ENCODE measurements at regions not wholly inside any gene's neighbourhood (a gene's known extent, or its start where the extent isn't known, plus 50 kb on each side); places are given as distances from the start of the nearest gene placed in this dataset.

DNA sequence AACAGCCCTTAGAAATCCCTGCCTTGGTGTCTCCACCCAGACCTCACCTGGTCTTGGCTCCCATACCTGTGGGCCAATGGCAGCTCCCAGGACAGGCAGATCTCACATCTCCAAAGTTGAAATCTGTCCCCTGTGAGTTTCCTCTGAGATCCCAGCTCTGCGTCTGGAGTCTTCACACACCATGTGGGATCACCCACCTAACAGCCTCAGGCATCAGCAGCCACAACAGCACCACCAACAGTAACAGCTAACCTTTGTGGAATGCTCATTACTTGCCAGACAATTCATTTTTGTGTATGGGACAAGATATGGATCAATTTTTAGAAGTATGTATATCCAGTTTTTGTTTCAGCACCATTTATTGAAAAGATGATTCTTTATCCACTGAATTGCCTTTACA, 523.2 kb downstream of the MATN1 start:
- DNase-seq (ENCODE audit: low read depth in 2 of 2): no peak

DNA sequence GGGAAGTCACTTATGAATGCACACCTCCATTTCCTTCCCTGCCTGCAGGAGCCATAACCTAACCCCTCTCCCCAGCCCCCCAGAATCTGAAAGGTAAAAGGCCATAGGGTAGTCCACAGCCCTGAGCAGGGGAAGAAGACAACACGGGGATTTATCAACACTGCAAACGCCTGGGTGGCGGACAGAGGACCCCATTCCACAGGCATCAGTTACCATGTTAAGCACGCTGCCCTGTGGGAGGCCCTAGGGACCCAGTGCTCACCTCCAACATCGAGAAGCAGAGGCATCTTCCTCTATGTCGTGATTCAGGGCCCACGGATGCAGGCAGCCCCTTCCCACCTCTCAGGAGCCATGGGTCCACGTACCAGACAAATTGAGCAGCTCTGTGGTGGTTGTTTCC, 523.8 kb downstream of the MATN1 start:
- no peak for DNase-seq (ENCODE audit: low read depth in 2 of 2)

DNA sequence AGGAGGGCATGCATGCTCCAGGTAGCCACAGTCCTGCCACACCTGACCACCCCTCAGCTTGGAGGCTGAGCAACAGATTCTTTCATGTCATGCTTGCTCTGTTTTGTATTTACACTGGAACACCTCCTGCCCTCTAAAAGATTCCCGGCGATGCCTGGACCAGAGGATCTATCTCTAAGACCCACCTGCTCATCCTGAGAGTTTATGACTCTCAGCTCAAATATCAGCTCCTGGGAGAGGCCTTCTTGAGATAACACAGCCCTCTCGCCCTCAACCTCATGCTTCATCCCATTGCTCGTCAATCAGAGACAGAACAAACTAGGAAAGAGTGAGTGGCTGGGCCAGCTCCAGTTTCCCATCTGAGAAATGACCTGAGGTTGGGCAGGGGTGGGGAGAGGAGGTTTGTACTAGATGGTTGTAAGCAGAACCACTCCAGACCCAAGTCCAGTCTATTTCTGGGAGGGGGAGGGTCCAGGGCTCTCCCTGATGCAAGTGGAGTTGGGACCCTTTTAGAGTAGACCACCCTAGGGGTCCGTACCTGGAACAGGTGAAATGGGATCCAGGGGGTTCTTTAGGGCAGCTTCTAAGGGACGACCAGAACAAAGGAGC, 524.5 kb downstream of the MATN1 start:
- no peak for DNase-seq (ENCODE audit: low read depth in 2 of 2)

DNA sequence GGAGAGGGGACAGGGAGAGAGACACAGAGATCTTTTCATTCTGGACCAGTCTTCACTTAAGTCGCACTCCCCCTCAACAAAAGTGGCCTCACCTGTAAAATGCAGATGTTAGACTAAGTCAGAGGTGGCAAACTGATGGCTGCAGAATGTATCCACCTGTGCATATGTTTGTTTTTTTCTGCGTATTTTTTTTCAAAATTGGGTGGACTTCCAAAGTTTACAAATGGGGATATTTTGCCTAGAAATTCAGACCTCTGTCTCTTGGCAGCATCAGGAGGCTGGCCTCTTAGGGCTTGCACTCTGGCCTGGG, 525.0 kb downstream of the MATN1 start:
- no peak for DNase-seq (ENCODE audit: low read depth in 2 of 2)

DNA sequence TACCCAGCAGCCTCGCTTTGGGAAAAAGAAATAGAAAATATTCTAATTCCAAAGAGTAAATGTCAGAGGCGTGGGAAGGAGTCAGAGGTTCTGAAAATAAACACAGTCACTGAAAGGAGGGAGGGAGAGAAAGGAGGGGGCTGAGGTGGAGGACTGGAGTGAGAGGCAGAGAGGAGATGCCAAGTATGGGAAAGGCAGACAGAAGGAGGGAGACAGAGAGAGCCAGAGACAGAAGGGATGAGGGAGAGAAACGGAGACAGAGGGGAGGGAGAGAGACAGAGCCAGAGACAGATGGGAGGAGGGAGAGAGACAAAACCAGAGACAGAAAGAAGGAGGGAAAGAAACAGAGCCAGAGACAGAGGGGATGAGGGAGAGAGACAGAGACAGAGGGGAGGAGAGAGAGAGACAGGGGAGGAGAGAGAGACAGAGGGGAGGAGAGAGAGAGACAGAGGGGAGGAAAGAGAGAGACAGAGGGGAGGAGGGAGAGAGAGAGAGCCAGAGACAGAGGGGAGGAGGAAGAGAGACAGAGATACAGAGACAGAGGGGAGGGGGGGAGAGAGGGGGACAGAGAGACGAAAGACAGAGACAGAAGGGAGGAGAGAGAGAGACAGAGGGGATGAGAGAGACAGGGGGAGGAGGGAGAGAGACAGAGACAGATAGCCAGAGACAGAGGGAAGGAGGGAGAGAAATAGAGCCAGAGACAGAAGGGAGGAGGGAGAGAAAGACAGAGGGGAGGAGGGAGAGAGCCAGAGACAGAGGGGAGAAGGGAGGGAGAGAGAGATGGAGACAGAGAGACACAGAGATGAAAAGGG, 525.5 kb downstream of the MATN1 start:
- no peak for DNase-seq (ENCODE audit: low read depth in 2 of 2)

DNA sequence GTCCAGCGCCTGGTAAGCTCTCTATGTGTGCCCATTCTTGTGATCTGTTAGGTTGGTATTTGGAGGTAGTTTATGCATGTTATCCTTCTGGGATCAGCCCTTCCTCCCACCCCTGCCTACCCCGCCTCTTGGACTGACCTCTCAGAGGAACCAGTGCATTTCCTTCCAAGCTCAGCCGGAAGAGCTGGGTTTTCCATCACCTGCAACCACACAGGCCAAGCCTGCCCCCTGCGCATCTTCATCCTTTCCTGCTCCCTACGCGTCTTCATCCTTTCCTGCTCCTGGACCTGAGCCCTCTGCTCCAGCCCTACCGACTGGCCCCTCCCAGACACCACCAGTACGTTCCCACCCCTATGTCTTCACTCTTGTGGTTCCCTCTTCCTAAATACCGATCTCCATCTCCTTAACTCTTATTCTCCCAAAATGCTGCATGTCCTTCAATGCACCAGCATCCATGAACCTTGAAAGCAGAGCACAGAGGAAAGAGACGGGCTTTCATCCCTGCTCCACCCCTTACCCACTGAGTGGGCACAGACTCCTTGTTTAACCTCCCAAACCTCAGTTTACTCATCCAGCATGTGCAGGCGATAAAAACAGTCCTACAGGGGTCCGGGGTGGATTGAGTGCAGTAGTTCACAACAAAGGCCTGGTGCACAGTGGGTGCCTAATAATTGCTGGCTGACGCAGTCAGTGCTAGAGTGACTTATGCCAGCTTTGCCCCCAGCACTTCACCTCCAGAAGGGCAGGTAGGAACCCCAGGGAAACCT, 526.3 kb downstream of the MATN1 start:
- no peak for DNase-seq (ENCODE audit: low read depth in 2 of 2)

DNA sequence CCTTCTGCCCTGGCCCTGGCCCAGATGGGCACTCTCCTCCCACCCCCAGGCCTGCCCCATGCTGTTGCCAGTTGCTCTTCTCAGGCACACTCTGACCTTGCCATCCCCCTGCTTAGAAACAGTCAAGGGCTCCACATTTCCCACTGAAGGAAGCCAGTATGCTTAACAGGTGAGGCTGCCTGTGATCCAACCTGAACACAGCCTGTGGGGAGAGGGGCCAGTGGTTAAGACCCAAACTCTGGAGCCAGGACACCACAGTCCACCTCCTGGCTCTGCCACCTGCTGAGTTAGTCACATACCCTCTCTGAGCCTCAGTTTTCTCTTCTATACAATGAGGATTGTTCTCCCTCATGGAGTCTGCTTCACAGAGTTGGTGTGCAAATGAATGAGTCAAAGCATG, 526.9 kb downstream of the MATN1 start:
- DNase-seq (ENCODE audit: low read depth in 2 of 2): no peak

DNA sequence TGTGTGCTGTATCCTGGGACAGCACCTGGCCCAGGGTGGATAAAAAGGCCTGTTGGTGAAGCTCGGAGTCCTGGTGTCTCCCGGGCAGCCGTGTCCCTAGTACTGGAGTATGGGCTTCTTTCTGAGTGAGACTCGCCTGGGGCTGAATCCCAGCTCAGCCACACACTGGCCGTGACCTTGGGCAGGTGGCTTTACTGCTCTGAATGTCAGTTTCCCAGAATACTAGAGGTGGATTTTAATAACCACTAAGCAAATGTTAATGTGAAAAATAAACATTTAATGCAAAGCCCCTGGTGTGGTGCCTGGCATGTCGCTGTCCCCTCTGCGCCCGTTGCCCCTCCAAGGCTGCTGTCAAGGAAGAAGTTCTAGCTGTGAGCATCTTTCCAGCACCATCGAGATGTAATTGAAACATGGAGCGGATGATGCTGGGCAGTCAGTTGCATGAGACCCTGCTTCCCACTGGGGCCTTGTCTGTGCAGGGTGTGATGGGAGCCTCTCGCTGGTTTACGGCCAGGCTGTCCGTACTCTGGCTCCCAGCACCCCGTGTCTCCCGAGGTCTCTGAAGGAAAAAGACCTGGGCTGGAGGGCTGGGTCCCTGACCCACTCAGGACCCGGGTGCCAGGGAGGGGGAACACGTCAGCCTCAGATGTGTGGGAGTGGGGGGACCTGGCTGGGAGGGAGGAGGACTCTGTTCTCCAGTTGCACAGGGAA, 527.8 kb downstream of the MATN1 start:
- DNase-seq (ENCODE audit: low read depth in 2 of 2): no peak

DNA sequence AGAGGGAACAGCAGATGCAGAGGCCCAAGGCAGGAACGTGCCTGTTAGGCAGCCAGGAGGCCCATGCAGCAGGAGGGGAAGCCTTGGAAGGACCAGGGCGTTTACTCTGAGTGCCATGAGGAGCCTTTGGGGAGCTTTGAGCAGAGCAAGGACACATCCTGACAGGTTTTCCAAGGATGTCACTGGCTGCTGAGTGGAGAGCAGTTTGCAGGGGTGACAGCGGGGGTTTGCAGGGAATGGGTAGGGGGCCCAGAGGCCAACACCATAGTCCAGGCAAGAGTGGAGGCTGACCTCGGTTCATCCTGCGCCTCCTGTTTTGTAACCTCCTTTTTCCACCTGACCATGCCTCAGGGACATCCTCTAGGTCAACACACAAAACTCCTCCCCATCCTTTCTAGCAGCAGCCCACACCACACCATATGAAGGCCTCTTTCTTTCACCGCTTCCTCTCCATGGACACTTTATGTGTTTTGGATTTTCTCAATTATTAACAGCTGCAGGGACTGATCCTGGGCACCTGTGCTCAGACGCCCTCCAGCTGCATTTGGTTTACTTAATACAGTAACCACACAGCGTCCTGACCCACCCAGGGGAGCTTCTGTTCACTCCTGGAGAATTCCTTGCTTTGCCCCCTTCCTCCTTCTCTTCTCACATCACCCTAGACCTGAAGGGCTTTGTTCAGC, 528.5 kb downstream of the MATN1 start:
- no peak for DNase-seq (ENCODE audit: low read depth in 2 of 2)

DNA sequence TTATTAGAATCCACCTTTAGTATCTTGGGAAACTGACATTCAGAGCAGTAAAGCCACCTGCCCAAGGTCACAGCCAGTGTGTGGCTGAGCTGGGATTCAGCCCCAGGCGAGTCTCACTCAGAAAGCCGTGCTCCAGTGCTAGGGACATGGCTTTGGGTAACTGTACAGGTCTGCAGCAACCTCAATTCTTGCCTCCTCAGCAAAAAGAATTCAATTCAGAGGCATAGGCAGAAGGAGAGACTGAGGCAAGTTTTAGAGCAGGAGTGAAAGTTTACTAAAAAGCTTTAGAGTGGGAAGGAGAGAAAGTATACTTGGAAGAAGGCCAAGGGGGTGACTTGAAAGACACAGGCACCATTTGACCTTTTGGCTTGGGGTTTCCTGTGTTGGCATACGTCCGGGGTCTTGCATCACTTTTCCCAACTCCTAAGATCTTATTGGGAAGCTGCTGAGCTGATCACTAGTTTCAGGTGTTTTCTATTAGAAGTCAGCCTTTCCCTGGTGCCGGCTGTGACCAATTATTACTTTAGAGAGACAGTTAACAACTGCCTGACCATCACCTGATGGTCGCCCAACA, 529.3 kb downstream of the MATN1 start:
- DNase-seq (ENCODE audit: low read depth in 2 of 2): no peak

DNA sequence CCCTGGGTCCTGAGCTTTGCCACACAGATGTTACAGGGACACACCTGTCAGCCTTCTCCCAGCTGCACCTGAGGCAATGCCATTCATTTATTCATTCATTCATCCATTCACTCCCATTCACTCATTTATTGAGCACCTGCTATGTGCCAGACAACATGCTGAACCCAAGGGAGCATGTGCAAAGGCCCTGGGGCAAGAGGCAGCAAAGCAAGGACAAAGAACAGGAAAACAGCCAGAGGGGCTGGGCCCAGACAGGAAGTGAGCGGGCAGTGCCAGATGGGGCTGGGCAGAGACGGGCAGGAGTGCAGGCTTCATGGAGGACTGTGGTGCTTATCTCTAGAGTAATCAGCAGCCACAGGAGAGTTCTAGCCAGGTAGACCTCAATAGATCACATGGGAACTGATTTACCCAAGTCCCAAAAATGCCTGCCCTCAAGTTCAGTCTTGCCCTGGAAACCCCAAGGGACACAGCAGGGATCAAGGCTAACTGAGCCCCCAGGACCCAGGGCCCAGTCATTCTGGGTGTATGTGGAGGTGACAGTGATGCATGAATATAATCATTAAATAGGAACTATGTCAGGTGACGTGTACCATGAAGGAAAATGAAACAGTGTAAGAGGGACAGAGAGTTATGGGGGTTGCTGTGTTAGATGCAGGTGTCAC, 530.3 kb downstream of the MATN1 start:
- DNase-seq (ENCODE audit: low read depth in 2 of 2): no peak

DNA sequence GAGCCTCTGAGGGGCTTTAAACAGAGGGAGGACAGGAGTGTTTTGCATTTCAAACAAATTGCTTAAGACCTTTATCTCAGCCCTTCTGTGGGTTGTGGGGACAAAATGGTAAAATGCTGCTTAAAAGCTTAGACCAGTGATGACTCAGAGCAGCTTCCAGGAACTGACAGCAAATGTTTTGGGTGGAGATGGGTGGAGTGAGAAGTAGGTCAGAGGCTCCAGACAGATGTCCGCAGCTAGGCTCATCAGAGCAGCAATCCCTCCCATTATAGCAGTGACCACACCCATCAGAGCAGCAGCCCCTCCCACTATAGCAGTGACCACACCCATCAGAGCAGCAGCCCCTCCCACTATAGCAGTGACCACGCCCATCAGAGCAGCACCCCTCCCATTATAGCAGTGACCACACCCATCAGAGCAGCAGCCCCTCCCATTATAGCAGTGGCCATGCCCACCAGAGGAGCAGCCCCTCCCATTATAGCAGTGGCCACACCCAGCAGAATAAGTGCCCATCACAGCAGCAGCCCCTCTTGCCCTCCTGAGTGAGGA, 532.2 kb downstream of the MATN1 start:
- DNase-seq (ENCODE audit: low read depth in 2 of 2): peak; percentile 7

DNA sequence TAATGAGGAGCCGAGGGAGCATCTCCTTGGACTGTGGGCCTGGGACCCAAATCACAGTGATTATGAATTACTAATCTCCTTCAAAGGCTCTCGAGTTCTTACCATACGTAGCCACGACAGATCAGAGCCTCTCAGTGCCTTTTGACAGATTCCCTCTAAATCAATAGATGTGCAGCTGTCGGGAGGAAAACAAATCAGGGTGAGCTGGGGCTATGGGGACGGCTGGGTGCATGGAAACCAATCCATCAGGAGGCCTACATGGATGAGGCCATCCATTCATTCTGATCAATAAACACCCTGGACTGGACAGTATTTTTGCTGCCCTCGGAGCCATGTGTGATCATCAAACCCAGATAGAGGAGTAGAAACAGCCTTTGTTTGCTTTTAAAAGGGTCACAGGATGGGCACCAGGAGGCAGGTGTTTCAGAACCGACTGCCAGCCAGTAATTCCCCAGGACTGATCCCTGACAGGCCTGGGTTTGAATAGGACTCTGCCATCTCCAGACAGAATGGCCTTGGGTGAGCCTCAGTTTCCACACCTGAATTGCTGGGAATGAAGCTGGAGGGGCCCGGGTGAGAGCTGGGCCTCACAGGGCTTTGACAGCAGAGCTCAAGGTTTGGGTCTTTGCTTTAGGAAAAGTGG, 532.8 kb downstream of the MATN1 start:
- DNase-seq (ENCODE audit: low read depth in 2 of 2): no peak

DNA sequence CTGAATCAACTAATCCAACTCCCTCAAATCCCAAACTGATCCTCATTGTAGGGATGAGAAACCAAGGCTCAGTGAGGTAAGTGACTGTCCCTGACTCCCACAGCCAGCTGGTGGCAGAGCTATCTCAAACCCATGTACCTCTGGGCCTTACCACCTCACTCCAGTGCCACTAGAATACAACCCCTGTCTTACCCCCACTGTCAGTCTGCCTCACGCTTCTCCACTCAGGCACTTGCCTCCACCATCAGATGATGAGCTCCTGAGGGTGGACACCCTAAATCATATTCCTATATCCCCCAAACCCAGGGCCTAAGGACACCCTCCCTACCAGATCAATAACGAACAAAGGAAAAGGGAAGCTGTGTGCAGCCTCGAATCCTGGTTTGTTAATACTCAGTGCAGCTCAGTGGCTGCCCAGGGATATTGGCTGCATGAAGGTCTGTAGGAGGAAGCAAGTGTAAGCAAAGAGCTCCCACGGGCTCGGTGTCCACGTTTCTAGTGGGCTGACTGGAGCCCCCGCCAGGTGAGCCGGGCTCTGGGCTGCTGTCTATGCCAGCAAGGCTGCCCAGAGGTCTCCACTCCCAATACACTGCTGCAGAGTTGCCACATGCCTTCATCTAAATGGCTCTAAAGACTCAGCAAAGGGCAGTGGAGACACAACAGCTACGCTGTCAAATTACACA, 533.4 kb downstream of the MATN1 start:
- no peak for DNase-seq (ENCODE audit: low read depth in 2 of 2)

DNA sequence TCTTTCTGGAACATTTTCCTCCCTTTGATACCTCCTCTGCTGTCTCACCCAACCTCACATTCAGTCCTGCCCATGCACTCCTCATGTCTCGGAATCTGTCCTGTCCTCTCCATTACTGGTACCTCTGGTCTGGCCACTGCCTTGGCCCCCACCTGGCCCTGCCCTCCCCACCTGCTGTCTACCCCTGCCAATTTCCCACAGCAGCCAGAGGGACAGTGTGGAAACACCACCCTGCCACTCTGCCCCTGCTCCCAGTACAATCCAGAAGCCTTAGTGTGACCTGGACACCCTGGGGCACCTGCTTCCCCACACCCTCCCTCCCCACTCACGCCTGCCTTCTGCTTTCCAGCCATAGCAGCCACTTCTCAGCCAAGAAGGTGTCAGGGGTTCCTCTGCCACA, 534.4 kb downstream of the MATN1 start:
- DNase-seq (ENCODE audit: low read depth in 2 of 2): no peak

DNA sequence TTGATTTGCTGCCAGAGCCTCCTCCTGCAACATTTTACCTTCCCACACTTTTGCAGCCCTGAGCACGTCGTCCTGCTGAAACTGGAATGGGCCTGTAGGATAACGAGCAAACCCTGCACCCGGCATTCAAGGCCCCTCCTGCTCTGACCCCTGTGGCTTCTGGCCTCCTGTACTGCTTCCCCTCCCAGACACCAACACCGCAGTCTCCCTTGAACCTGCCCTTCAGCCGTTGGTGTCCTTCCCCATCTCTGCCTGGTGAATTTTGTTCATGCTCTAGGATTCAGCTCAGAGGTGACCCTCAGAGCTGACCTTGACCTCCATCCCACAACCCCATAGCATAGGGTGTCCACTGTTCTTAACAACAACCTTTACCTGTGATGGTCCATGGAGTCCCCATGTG, 535.1 kb downstream of the MATN1 start:
- no peak for DNase-seq (ENCODE audit: low read depth in 2 of 2)

DNA sequence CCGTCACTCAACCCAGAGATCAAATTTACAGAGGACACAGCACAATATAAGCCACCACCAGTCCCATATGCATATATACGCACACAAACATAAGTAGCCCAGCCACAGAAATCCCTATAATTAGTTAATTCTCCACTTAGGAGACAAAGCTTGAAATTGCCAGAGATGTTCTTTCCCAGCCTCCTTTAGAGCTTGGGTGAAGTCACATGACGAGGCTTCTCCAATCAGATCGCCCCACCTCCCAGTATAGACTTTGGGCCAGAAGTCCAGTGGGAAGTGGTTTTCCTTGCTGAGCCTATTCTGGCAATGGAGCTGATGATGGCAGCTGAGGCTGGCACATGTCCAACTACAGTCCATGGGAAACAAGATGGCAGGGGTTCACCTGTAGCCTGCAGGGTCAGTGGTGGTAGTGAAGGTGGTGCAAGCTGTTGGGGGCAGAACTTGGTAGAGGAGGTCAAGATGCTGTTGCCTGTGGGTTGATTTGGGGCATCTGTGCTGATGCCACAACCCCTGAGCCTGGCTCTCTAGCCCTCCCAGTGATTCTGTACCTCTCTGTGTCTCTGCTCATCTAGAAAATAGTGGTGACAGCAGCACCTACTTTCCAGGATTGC, 535.9 kb downstream of the MATN1 start:
- no peak for DNase-seq (ENCODE audit: low read depth in 2 of 2)

DNA sequence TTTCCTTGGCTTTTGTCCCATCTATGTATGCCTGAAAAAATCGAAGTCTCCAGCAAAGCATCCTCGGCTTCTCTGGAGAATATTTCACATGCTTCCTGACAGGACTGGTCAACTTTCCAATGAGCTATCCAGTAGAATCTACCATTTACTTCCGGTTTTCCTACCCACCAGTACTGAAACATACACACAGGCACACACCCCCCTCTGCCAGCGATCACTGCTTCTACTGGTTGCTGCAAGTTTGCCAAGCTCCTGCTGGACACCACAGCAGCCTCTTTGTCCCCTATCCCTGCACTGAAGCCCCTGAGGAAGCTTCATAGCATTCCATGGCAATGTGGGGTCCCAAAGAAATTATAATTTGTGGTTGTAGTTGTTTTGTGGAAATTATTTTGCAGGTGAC, 536.8 kb downstream of the MATN1 start:
- DNase-seq (ENCODE audit: low read depth in 2 of 2): no peak

DNA sequence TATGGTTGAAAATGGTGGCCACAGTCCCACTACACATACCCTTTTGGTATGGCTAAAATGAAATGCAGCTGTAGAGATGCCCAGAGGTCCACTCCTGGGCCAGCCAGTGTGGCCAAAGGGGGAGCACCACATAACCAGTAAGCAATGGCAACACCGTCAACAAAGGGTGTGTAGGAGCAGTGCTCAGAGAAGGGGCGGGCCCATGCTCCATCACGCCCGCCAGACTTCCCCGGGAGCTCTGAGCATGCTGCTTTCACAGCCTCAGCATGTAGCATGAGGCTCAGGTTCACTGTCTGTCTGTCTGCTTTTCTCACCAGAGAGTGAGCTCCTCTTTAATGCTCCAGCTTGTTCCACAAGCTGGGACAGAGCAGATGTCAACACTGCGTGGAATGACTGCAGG, 537.6 kb downstream of the MATN1 start:
- no peak for DNase-seq (ENCODE audit: low read depth in 2 of 2)

Data from stimulated activated CD4-positive, alpha-beta T cell treated with anti-CD3 and anti-CD28 coated beads, Interleukin-15, amount 100 ng/mL, for 48 hours (primary cell).